Brain microvascular endothelial cell (primary cell): ENCODE measurements at regions not wholly inside any gene's neighbourhood (a gene's known extent, or its start where the extent isn't known, plus 50 kb on each side); places are given as distances from the start of the nearest gene placed in this dataset.
"Not testable (repeated sequence)": the region's sequence is repeated elsewhere in the genome, so short reads cannot be mapped to it uniquely, and the experiment has no call there.

Experiments
- DNase-seq: peaks from one replicate; pipeline ENCODE4 v3.0.0-alpha.2; 2020
- H3K27ac ChIP-seq: fragments of 250-450 bp; sonication (Bioruptor Pico); 2 replicates; pipeline ENCODE4 v1.5.1; 2020; ENCODE audit warnings: mild to moderate bottlenecking, moderate library complexity
- H3K27me3 ChIP-seq: fragments of 250-450 bp; sonication (Bioruptor Pico); replicated peaks from 2 replicates; pipeline ENCODE4 v1.5.1; 2020; ENCODE audit warnings: mild to moderate bottlenecking
- H3K36me3 ChIP-seq: fragments of 250-450 bp; sonication (Bioruptor Pico); replicated peaks from 2 replicates; pipeline ENCODE4 v1.5.1; 2020; ENCODE audit warnings: mild to moderate bottlenecking
- H3K4me3 ChIP-seq: 2 replicates; pipeline ENCODE4 v1.5.1; 2011; ENCODE audit warnings: low read depth, mild to moderate bottlenecking, control low read depth, low read length, moderate library complexity
- in situ Hi-C: cut with HindIII; loops from 2 replicates; pipeline ENCODE4 v1.10.0; 2017; ENCODE audit warnings: low sequenced_read_pairs, low pct_ligation_motif_present
- TF ChIP-seq, protein P1 (sequence below): IDR thresholded peaks from 2 replicates; pipeline ENCODE4 v1.5.1; 2011; ENCODE audit warnings: low read depth, mild to moderate bottlenecking, moderate library complexity, low read length, control low read depth, inconsistent platforms; ENCODE audit errors: missing control alignments

DNA sequence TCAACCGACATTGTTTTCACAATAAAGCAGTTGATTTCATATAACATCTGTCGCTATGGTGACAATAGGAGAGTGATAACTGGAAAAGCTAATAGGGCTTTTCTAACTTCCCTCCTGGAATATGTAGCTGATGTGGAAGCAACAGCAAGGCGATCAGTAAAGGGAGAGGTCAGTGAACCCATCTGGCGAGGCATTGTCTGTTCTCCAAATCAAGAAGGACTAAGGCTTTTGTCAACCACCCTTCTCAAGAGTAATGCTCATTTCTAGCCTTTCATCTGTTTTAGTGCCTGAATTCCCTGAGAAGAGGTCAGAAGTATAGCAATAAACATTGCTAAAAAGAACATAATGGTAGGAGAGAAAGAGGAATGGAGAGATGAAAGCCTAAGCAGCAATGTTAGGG lies 201.3 kb downstream of the AKAP7 start:
- Histone ChIP-seq H3K4me3 (no peak overlapping the region), H3K27me3 (no peaks in the 10 kb centered on the region), H3K27ac (no peak overlapping the region), H3K36me3 (no peaks in the 10 kb centered on the region)
- DNase-seq, result no peak
- in situ Hi-C loops, result no loop called here
- TF ChIP-seq, protein P1, sequence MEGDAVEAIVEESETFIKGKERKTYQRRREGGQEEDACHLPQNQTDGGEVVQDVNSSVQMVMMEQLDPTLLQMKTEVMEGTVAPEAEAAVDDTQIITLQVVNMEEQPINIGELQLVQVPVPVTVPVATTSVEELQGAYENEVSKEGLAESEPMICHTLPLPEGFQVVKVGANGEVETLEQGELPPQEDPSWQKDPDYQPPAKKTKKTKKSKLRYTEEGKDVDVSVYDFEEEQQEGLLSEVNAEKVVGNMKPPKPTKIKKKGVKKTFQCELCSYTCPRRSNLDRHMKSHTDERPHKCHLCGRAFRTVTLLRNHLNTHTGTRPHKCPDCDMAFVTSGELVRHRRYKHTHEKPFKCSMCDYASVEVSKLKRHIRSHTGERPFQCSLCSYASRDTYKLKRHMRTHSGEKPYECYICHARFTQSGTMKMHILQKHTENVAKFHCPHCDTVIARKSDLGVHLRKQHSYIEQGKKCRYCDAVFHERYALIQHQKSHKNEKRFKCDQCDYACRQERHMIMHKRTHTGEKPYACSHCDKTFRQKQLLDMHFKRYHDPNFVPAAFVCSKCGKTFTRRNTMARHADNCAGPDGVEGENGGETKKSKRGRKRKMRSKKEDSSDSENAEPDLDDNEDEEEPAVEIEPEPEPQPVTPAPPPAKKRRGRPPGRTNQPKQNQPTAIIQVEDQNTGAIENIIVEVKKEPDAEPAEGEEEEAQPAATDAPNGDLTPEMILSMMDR, result no peak

DNA sequence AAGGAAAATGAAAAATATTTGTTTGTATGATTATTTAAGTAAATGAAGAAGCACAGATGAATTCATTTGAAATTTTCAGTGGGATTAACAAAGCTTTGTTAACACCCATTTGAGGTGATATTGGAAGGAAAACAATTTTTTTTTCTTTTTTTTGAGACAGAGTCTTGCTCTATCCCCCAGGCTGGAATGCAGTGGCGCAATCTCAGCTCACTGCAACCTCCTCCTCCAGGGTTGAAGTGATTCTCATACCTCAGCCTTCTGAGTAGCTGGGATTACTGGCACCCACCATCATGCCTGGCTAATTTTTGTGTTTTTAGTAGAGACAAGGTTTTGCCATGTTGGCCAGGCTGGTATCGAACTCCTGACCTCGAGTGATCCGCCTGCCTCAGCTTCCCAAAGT lies 211.6 kb downstream of the AKAP7 start:
- in situ Hi-C loops, DNase-seq, H3K27me3 ChIP-seq, H3K36me3 ChIP-seq, H3K4me3 ChIP-seq, H3K27ac ChIP-seq: not testable (repeated sequence)

DNA sequence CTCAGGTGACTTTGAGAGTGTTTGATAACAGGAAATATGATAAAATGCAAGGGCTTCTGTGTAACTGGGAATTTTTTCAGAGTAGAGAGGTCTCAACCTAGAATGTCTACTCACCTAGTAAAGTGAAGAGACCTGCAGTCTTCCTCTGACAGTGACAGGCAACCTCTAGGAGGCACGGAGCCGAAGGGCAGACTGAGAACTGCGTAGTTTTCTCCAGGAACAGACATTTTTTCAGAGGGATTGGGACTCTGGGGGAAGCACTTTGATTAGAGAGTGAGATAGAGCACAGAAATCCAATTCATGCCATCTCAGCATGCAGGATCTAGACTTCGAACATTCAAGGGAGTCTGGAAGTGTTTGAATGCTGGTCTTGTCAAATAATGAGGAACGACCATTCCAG lies 213.3 kb downstream of the AKAP7 start:
- in situ Hi-C loops, result no loop called here
- DNase-seq, result no peak
- TF ChIP-seq, protein P1, result no peak

DNA sequence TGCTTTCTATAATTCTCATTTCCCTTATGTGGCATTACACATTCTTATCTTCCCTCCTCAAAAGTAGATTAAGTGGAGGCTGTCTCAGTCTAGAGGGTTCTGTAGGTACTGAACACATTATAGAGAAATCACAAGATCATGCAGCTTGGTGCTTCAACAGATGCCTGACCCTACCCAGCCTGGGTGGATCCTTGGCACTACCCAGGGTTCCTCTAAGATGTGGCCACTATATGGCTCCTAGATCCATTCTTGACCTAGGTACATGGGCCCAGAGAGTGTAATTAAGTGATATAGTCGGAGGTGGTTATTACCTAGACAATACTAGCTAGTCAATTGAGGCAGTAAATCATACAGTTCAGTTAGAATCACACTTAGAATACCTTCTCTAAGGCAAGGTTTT lies 213.9 kb downstream of the AKAP7 start:
- H3K4me3 ChIP-seq, result no peak overlapping the region
- TF ChIP-seq, protein P1, result no peak
- in situ Hi-C loops, result no loop called here
- no peaks in the 10 kb centered on the region for H3K27me3 ChIP-seq
- no peak overlapping the region for H3K27ac ChIP-seq
- H3K36me3 ChIP-seq, result no peaks in the 10 kb centered on the region
- no peak for DNase-seq

More for the DNA sequence above, 213.3 kb downstream of the AKAP7 start:
- H3K27ac ChIP-seq, result no peak overlapping the region
- no peak overlapping the region for H3K4me3 ChIP-seq
- H3K27me3 ChIP-seq, result no peaks in the 10 kb centered on the region
- H3K36me3 ChIP-seq, result no peaks in the 10 kb centered on the region

DNA sequence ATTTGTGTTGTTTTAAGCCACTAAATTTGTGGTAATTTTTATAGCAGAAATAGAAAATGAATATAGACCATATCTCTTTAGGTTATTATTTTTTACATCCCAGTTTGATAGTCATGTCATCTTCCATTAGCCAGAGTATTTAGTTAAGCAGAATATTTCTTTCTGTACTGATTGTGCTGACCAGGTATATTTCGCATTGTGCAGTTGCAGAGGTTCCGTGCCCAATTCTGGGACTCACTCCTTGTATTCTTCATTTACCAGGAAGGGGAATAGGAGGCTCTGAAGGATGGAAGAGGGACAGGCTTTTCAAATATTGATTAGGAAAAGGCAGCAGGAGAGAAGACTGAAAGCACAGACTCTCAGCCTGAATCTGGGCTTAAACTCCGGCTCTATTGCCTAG lies 217.8 kb downstream of the AKAP7 start:
- Histone ChIP-seq H3K4me3 (no peak overlapping the region), H3K27ac (no peak overlapping the region), H3K36me3 (no peaks in the 10 kb centered on the region), H3K27me3 (no peaks in the 10 kb centered on the region)
- TF ChIP-seq, protein P1, result no peak
- in situ Hi-C loops, result no loop called here
- no peak for DNase-seq

DNA sequence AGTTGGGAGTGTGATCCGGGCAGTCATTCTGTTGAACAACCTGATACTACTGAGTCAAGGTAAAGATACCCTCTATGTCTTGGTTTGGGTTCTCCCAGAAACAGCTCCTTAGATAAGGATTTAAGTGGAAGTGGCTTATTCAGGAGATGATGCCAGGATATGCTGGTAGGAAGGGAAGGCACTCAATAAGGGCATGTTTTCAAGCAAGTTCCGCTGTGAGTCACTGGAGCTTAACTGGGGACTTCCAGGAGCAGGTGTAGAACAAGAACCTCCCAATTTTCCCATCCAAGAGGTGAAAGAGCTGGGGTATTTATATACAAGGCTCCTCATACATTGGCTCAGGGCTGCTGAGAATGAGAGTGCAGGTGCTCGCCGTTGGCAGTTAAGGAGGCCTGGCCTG lies 218.6 kb downstream of the AKAP7 start:
- no peak for DNase-seq
- Histone ChIP-seq H3K36me3 (no peaks in the 10 kb centered on the region), H3K4me3 (no peak overlapping the region), H3K27me3 (no peaks in the 10 kb centered on the region), H3K27ac (no peak overlapping the region)
- in situ Hi-C loops, result no loop called here
- TF ChIP-seq, protein P1, result no peak
